KG1 (cell line): ENCODE measurements at regions not wholly inside any gene's neighbourhood (a gene's known extent, or its start where the extent isn't known, plus 50 kb on each side); places are given as distances from the start of the nearest gene placed in this dataset.

Experiments
- DNase-seq: peaks from one replicate; lab custom pipeline; 2025; lab: John Stamatoyannopoulos, UW

GRCh38 chr4:123878976-123879375, 482.4 kb downstream of the SPRY1 start:
- DNase-seq: no peak

- no peak for DNase-seq
These were observed 484.0 kb downstream of the SPRY1 start for GRCh38 chr4:123880631-123881030.

GRCh38 chr4:123884922-123885321, 488.3 kb downstream of the SPRY1 start:
- no peak for DNase-seq

- no peak for DNase-seq
These were observed 492.9 kb downstream of the SPRY1 start for GRCh38 chr4:123889507-123889906.

GRCh38 chr4:123890889-123891288, 494.3 kb downstream of the SPRY1 start:
- no peak for DNase-seq

GRCh38 chr4:123891881-123892280, 495.3 kb downstream of the SPRY1 start:
- DNase-seq: no peak

- DNase-seq: no peak
These were observed 495.9 kb downstream of the SPRY1 start for GRCh38 chr4:123892368-123892976.

- DNase-seq: no peak
These were observed 496.7 kb downstream of the SPRY1 start for GRCh38 chr4:123893011-123893981.

GRCh38 chr4:123896446-123897071, 500.0 kb downstream of the SPRY1 start:
- DNase-seq: no peak

GRCh38 chr4:123898946-123899666, 502.5 kb downstream of the SPRY1 start:
- no peak for DNase-seq

- DNase-seq: no peak
These were observed 508.3 kb downstream of the SPRY1 start for GRCh38 chr4:123904882-123905281.

- DNase-seq: no peak
These were observed 517.0 kb downstream of the SPRY1 start for GRCh38 chr4:123913598-123913997.

- DNase-seq: no peak
These were observed 520.2 kb downstream of the SPRY1 start for GRCh38 chr4:123916821-123917220.

- no peak for DNase-seq
These were observed 523.0 kb downstream of the SPRY1 start for GRCh38 chr4:123919576-123920098.

GRCh38 chr4:123921339-123921738, 524.7 kb downstream of the SPRY1 start:
- DNase-seq: no peak

- no peak for DNase-seq
These were observed 526.3 kb downstream of the SPRY1 start for GRCh38 chr4:123922847-123923246.

- no peak for DNase-seq
These were observed 527.9 kb downstream of the SPRY1 start for GRCh38 chr4:123924536-123924935.

- no peak for DNase-seq
These were observed 533.0 kb downstream of the SPRY1 start for GRCh38 chr4:123929565-123929964.

- no peak for DNase-seq
These were observed 534.4 kb downstream of the SPRY1 start for GRCh38 chr4:123930996-123931395.

GRCh38 chr4:123934096-123934495, 537.5 kb downstream of the SPRY1 start:
- DNase-seq: no peak

- DNase-seq: no peak
These were observed 540.0 kb downstream of the SPRY1 start for GRCh38 chr4:123936621-123937043.

- DNase-seq: no peak
These were observed 541.0 kb downstream of the SPRY1 start for GRCh38 chr4:123937581-123937980.
